EL (cell line): ENCODE measurements at regions not wholly inside any gene's neighbourhood (a gene's known extent, or its start where the extent isn't known, plus 50 kb on each side); places are given as distances from the start of the nearest gene placed in this dataset.
"Not testable (repeated sequence)": the region's sequence is repeated elsewhere in the genome, so short reads cannot be mapped to it uniquely, and the experiment has no call there.

Experiments
- DNase-seq: peaks from one replicate; pipeline ENCODE4 v3.0.0-alpha.2; 2016

DNA sequence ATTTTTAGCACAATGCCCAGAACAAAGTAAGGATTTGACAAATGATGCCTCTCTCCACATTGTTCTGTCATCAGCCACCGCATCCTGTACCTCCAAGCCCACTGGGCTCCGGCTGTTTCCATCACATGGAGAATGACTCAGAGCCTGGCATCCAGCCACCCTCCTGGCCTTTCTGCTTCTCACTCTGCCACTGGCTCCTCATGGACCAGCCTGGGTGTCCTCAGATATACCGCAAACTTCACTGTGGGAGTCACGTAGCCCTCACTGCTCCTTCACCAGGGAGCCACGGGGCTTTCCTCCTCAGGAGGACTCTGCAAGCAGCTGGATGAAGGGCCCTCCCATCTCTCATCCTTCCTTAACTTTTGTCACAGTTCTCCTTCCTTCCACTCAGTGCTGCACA lies 943.0 kb downstream of the TUBA3C start:
- not testable (repeated sequence) for DNase-seq

DNA sequence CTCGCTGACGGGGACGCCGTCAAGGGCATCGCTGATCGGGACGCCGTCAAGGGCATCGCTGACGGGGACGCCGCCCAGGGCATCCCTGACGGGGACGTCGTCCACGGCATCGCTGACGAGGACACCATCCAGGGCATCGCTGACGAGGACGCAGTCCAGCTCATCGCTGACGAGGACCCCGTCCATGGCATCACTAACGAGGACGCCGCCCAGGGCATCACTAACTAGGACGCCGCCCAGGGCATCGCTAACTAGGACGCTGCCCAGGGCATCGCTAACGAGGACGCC lies 945.2 kb downstream of the TUBA3C start:
- DNase-seq: no peak

DNA sequence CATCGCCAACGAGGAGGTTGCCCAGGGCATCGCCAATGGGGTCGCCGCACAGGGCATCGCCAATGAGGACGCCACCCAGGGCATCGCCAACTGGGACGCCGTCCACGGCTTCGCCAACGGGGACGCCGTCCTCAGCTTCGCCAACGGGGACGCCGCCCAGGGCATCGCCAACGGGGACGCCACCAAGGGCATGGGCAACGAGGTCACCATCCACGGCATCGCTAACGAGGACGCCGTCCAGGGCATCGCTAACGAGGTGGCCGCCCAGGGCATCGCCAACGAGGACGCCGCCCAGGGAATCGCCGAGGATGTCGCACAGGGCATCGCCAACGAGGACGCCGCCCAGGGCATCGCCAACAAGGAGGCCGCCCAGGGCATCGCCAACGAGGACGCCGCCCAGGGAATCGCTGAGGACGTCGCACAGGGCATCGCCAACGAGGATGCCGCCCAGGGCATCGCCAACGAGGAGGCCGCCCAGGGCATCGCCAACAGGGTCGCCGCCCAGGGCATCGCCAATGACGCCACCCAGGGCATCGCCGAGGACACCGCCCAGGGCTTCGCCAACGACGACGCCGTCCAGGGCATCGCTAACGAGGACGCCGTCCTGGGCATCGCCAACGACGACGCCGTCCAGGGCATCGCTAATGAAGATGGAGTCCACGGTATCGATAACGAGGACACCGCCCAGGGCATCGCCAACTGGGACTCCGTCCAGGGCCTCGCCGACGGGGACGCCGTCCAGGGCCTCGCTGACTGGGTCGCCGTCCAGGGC lies 945.7 kb downstream of the TUBA3C start:
- DNase-seq: no peak

DNA sequence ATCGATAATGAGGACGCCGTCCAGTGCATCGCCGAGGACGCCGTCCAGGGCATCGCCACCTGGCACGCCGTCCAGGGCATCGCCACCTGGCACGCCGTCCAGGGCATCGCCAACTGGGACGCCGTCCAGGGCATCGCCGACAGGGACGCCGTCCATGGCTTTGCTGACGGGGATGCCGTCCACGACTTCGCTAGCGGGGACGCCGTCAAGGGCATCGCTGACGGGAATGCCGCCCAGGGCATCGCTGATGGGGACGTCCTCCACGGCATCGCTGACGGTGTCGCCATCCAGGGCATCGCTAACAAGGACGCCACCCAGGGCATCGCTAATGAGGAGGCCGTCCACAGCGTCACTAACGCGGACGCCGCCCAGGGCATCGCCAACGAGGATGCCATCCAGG lies 946.5 kb downstream of the TUBA3C start:
- DNase-seq: no peak

DNA sequence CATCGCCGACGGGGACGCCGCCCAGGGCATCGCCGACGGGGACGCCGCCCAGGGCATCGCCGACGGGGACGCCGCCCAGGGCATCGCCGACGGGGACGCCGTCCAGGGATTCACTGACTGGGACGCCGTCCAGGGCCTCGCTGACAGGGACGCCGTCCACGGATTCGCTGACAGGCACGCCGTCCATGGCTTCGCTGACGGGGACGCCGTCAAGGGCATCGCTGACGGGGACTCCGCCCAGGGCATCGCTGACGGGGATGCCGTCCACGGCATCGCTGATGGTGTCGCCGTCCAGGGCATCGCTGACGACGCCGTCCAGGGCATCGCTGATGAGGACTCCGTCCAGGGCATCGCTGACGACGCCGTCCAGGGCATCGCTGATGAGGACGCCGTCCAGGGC lies 947.2 kb downstream of the TUBA3C start:
- DNase-seq: not testable (repeated sequence)

DNA sequence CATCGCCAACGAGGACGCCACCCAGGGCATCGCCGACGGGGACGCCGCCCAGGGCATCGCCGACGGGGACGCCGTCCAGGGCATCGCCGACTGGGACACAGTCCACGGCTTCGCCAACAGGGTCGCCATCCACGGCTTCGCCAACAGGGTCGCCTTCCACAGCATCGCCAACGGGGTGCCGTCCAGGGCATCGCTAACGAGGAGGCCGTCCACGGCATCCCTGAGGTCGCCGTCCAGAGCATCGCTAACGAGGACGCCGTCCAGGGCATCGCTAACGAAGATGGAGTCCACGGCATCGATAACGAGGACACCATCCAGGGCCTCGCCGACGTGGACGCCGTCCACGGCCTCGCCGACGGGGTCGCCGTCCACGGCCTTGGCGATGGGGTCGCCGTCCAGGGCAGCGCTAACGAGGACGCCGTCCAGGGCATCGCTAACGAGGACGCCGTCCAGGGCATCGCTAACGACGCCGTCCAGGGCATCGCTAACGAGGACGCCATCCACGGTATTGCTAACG lies 947.8 kb downstream of the TUBA3C start:
- DNase-seq: no peak

DNA sequence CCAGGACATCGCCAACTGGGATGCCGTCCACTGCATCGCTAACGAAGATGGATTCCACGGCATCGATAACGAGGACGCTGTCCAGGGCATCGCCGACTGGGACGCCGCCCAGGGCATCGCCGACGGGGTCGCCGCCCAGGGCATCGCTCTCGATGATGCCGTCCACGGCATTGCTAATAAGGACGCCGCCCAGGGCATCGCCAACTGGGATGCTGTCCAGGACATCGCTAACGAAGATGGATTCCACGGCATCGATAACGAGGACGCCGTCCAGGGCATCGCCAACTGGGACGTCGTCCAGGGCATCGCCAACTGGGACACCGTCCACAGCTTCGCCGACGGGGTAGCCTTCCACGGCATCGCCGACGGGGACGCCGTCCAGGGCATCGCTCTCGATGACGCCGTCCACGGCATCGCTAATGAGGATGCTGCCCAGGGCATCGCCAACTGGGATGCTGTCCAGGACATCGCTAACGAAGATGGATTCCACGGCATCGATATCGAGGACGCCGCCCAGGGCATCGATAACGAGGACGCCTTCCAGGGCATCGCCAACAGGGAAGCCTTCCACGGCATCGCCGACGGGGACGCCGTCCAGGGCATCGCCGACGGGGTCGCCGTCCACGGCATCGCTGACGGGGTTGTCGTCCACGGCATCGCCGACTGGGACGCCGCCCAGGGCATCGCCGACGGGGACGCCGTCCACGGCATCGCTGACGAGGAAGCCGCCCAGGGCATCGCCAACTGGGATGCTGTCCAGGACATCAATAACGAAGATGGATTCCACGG lies 948.4 kb downstream of the TUBA3C start:
- no peak for DNase-seq

DNA sequence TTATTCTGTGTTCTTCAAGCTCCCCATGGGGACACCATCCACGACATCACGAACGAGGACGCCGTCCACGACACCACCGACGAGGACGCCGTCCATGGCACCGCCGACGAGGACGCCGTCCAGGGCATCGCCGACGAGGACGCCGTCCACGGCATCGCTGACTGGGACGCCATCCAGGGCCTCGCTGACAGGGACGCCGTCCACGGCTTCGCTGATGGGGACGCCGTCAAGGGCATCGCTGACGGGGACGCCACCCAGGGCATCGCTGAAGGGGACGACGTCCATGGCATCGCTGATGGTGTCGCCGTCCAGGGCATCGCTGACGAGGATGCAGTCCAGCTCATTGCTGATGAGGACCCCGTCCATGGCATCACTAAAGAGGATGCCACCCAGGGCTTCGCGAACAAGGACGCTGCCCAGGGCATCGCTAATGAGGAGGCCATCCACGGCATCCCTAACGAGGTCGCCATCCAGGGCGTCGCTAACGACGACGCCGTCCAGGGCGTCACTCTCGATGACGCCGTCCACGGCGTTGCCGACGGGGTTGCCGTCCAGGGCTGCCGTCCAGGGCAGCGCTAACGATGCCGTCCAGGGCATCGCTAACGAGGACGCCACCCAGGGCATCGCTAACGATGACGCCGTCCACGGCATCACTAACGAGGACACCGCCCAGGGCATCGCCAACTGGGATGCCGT lies 949.2 kb downstream of the TUBA3C start:
- no peak for DNase-seq

DNA sequence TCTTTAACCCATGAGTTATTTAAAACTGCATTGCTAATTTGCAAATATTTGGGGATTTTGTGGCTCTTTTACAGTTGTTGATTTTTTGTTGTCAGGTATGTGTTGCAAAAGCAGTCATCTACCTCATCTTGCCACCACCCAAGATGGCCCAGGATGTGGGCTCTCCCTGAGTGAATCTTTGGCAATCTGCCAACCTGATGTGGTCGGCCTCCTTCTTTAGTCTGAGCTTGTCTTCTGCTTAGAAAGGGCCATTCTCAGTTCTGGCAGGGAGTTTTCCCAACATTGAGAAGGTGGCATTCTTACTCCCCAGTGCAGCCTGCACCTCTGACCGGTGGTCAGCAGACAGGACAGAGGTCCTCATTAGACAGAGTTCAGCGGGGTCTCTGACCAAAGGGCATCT lies 957.2 kb downstream of the TUBA3C start:
- not testable (repeated sequence) for DNase-seq

DNA sequence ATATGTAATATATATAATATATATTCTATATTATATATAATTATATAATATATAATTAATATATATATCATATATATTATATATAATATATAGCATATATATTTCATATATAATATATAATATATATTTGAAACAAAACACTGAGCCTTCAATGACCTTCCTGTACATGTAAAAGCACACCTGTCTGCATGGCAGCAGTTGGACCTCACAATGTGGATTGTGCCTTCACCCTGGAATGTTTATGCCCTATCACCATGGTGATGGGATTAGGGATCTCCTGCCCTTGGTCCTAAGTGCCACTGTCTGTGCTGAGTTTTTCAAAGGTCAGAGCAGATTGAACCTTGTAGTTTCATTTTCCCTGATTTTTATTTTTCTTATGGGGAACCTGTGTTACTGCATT lies 966.9 kb downstream of the TUBA3C start:
- DNase-seq: not testable (repeated sequence)

DNA sequence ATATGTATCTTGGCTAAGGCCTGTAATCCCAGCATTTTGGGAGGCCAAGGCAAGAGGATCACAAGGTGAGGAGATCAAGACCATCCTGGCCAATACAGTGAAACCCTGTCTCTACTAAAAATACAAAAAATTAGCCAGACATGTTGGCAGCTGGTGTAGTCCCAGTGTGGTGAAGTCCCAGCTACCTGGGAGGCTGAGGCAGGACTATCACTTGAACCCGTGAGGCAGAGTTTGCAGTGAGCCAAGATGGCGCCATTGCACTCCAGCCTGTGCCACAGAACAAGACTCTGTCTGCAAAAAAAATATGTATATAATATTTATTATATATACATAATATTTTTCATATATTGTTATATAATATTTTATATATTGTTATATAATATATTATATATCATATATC lies 968.1 kb downstream of the TUBA3C start:
- not testable (repeated sequence) for DNase-seq

DNA sequence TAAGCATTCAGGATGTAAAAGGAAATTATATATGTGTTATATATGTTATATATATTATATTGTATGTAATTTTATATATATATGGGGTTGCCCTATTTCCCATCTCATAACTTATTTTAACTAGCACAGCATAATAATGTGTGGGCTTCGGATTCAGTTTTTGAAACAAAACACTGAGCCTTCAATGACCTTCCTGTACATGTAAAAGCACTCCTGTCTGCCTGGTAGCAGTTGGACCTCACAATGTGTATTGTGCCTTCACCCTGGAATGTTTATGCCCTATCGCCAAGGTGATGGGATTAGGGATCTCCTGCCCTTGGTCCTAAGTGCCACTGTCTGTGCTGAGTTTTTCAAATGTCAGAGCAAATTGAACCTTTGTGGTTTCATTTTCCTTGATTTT lies 968.8 kb downstream of the TUBA3C start:
- peak; percentile 5 for DNase-seq

DNA sequence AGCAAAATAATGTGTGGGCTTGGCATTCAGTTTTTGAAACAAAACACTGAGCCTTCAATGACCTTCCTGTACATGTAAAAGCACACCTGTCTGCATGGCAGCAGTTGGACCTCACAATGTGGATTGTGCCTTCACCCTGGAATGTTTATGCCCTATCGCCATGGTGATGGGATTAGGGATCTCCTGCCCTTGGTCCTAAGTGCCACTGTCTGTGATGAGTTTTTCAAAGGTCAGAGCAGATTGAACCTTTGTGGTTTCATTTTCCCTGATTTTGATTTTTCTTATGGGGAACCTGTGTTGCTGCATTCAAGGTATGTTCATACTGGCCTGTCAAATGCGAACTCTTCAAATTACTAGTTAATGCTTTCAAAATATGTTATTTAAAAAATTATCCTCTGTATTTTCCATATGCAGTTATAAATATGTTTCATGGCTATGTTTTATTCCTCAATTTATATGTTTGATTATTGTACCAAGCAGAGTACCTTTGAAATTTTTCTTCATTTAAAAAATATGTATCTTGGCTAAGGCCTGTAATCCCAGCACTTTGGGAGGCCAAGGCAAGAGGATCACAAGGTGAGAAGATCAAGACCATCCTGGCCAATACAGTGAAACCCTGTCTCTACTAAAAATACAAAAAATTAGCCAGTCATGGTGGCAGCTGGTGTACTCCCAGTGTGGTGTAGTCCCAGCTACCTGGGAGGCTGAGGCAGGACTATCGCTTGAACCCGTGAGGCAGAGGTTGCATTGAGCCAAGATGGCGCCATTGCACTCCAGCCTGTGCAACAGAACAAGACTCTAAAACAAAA lies 969.7 kb downstream of the TUBA3C start:
- DNase-seq: peak; percentile 0

DNA sequence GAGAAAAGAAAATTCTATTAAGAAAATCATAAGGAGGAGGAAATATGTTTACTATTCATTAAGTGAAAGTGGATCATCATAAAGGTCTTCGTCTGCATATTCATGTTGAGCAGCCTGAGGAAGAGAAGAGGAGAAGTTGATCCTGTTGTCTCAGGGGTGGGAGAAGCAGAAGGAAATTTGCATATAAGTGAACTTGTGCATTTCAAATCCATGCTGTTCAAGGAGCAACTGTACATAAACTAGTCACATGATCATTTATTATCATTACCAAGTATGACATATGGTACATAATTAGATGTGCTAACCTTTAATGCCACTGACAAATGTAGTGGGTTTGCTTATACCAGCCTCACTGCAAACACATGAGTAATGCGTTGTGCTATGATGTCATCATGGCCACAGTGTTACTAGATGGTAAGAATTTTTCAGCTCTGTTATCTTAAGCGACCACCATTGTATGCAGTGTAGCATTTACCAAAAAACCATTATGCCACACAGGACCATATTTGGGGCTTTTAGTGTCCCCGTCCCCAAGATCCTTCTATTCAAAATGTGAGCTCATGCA lies 976.9 kb downstream of the TUBA3C start:
- DNase-seq: not testable (repeated sequence)

DNA sequence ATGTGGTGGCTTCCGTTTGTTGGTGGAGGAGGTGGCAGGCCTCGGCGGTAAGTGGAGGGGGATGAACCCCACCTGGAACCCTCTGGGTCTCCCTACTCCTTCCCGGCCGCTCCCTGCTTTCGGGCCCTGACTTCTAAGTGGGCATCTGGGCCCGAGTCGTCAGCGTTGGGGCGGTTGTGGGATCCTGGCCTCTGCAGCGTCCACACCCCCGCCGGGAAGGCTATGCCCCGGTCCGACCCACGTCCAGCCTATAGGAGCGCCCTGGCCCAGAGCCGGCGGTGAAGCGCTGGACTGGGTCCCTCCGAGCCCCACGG lies 986.3 kb downstream of the TUBA3C start:
- not testable (repeated sequence) for DNase-seq

DNA sequence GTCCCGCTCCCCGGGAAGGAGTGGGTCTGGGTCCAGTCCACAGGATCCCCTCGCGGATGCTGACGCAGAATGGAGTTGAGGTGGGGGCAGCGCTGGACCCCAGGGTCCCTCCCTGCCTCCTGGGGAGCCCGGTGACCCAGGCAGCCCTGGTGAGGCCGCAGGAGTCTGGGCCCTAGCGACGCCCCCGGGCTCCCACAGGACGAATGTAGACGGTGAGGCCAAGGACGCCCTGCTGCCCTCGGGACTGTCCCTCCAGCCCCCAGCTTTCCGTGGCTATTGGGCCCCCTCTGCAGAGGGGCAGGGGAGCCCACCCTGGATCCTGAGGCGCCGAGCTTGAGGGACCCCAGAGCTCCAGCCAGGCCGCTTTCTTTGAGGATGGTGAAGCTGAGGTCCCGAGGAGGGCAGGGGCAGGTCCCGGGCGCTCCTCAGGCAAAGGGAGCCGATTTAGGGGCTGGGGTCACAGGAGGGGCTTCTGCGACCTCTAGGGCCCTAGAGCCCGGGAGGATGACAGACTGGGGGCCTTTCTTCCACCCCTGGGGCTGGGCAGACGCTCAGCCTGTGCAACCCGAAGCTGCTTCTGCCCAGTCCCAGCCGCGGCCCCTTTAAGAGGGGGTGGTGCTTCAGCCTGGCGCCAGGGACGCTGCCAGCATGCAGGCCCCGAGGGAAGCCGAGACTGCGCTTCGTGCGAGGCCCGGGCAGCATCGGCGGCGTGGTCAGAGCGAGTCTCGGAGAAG lies 986.8 kb downstream of the TUBA3C start:
- DNase-seq: not testable (repeated sequence)

DNA sequence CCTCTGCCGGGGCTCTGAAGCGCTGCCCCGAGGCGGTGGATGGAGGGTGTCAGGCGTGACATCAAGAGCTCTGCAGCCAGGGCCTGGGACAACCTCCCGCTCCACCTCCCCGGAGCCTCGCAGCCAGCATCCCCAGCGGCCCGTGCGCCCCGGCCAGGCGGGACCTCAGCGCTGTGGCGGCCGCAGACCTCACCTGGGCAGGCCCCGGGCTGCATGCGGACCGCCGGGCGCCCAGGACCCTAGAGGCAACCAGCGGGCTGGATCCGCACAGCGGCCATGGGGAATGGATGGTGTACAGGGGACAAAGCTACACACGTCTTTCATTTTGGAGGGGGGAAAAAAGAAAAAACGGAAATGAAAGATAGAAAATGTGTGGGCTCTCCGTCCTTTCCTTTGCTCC lies 987.5 kb downstream of the TUBA3C start:
- not testable (repeated sequence) for DNase-seq
